Right ventricle myocardium inferior (tissue), 1 donor: ENCODE measurements at regions not wholly inside any gene's neighbourhood (a gene's known extent, or its start where the extent isn't known, plus 50 kb on each side); places are given as distances from the start of the nearest gene placed in this dataset.

Experiments
- ATAC-seq: fragments of 200-7000 bp; cut with Tn5 transposase; one replicate; pipeline ENCODE4 v1.9.1; 2020; ENCODE audit warnings: mild to moderate bottlenecking, moderate library complexity
- DNase-seq: peaks from one replicate; pipeline ENCODE4 v3.0.0; 2021; ENCODE audit errors: missing footprints
- intact Hi-C: fragments of 100-400 bp; cut with DNase I; formaldehyde crosslinking; loops from one replicate; pipeline ENCODE4 v1.11.0; 2022
- donor health status: DM: no; HTN: yes; CAD: no; lungs with severe emphysema.

- intact Hi-C loops: no loop called here
- DNase-seq (no peak), ATAC-seq (no peak)
Measured at GRCh38 chr7:84393786-84394185, 199.2 kb upstream of the SEMA3A start.

DNA sequence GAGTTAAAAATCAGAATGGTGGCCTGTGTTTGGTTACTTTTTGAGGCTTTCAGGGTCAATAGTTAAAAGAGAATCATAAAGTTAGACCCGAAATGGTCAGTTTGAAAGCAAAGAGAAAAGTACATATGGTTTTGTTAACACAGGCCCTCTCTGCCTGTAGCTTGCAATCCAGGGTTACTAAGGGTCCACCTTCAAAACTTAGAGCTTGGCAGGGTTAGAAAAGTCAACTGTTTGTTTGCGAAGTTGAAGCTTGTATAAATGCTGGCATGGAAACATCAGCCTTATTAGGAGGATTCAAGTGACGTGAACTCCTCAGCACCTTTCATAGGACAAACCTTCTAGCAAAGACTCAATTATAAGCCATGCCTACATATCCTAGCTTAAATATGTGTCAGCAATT lies 196.3 kb upstream of the SEMA3A start:
- DNase-seq (no peak), ATAC-seq (no peak)
- intact Hi-C loops: no loop called here

DNA sequence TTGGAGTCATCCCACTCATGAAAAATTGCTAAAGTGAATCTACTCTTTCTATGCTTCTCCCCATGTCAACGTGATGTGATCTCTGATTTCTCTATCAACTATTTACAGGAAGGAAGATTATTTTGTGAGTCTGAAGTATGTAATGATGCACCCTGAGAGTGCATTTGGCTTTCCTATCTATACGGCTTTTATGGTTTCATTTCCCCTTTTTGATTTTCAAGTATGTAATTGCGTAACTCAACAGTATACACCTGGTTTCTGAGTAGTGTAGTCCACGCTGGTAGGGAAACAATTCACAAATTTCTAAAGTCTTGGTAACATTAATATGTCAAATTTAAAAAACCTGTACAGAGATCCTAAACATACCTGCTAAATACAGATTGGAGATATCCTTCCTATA lies 194.7 kb upstream of the SEMA3A start:
- ATAC-seq: no peak
- no peak for DNase-seq
- intact Hi-C loops: no loop called here

DNA sequence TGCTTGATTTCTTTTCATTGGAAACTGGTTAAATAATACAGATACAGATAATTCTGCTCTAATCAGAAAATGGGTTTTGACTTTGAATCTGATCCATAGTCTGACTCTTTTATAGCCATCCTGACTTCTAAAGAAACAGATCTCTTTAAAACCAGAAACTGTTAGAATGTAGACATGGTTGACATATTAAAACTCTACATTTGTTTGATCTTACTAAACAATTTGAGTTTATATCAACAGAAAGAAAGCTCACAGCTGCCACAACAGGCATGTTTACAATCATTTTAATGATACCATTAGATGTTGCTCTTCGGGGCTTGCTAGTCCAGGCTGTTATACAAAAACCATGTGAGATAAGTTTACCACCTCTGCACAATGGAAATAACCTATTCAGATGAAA lies 193.0 kb upstream of the SEMA3A start:
- intact Hi-C loops: no loop called here
- ATAC-seq (no peak), DNase-seq (no peak)

GRCh38 chr7:84384417-84384816 lies 189.8 kb upstream of the SEMA3A start:
- ATAC-seq (no peak), DNase-seq (no peak)
- intact Hi-C loops: no loop called here

GRCh38 chr7:84379446-84379845 lies 184.9 kb upstream of the SEMA3A start:
- intact Hi-C loops: no loop called here

GRCh38 chr7:84372712-84373111 lies 178.1 kb upstream of the SEMA3A start:
- intact Hi-C loops: no loop called here
- ATAC-seq (no peak), DNase-seq (no peak)

More at GRCh38 chr7:84379446-84379845, 184.9 kb upstream of the SEMA3A start:
- ATAC-seq (no peak), DNase-seq (no peak)

DNA sequence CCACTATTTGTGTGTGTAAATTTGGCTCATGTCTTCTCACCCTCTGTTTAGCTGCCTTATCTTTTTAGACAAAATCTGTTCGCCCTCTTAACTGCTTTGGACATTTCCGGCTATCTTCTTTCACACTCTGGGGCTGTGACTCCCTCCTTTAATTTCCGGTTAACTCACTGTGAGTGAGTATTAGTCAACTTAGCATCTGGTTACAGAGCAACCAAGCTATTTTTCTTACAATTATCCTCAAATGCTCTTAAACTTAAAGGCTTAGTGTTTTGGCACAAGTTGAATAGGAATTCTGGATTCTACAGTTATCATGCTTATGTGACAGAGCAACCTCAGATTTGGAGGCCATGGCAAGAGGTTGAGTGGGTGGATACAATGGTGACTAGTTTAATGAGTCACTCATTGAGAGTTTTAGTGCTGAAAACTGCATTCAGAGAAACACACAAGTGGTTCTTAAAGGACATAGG lies 177.6 kb upstream of the SEMA3A start:
- no peak for ATAC-seq
- no peak for DNase-seq
- intact Hi-C loops: no loop called here

DNA sequence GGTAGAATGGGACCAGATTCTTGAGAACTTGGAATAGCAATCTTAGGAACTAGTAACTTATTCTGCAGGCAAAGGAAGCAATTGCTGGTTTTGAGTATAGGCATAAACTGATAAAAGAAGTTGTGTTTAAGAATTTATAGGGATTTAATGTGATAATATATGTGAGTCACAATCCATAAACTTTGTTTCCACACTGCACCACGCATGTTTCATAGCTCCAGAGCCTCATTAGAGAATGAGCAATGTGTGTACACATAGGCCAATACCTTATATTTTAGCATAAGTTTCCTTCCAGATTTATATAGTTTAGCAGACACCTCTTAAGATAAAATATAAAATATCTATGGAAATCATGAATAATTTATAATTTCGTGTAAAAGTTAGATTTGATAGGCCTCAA lies 175.5 kb upstream of the SEMA3A start:
- intact Hi-C loops: no loop called here
- no peak for ATAC-seq

DNA sequence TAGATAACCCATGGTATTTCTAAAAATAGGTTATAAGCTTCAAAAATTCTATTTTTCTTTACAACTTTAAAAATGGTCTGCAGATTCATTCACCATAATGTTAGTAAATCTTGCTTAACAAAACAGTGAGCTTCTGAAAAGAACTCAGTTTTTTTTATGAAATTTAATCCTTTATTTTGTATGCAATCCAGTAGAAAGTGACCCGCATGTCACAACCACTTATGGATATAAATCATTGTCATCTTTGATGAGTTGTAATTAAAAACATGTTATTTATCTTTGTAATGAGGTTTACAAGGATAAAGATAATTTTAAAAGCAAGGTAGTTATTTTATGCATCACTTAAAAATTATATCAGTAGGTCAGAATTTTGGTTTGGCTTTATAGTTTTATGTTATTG lies 173.5 kb upstream of the SEMA3A start:
- DNase-seq: no peak
- ATAC-seq: no peak
- intact Hi-C loops: no loop called here

More for the DNA sequence above, 175.5 kb upstream of the SEMA3A start:
- no peak for DNase-seq

DNA sequence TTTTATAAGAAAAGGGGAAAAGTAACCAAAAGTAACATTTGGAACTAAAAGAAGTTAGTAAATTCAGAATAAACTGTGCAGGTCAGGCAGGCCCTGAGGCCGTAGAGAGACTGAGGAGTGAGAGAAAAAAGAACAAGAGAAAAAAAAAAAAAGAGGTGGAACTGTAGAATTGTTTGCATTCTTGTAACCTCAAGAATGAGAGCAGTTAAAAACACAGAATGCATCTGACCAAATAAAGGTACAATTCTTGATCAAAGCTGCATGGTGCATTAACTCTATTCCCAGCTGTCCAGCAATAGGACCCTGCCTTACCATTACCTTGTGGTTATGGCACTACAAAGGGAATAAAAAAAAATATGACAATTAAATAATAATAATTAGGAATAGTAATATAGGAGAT lies 170.1 kb upstream of the SEMA3A start:
- no peak for ATAC-seq
- DNase-seq: no peak
- intact Hi-C loops: no loop called here

DNA sequence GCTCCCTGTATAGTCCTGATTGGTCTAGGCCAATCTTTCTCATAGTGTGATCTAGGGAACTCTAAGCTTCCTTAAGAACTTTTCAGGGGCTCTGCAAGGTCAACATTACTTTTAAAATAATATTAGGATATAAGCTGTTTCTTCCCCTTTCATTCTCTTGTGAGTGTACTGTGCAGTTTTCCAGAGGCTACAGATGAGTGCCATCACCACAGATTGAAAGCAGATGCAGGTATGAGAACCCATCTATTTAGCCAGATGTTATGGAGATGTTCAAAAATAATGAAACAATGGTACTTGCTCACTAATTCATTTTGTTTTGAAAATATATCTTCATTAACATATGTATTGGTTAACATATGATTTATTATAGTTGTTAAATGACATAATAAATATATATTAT lies 169.2 kb upstream of the SEMA3A start:
- DNase-seq (no peak), ATAC-seq (no peak)

GRCh38 chr7:84362828-84363227 lies 168.2 kb upstream of the SEMA3A start:
- intact Hi-C loops: no loop called here
- ATAC-seq (no peak), DNase-seq (no peak)

More for the DNA sequence above, 169.2 kb upstream of the SEMA3A start:
- intact Hi-C loops: no loop called here

- ATAC-seq: no peak
- DNase-seq: no peak
- intact Hi-C loops: no loop called here
Measured at GRCh38 chr7:84362360-84362759, 167.8 kb upstream of the SEMA3A start.

GRCh38 chr7:84354866-84355265 lies 160.3 kb upstream of the SEMA3A start:
- intact Hi-C loops: no loop called here
- ATAC-seq (no peak), DNase-seq (no peak)

GRCh38 chr7:84354030-84354429 lies 159.4 kb upstream of the SEMA3A start:
- ATAC-seq: no peak
- intact Hi-C loops: no loop called here
- DNase-seq: no peak

- no peak for DNase-seq
- intact Hi-C loops: no loop called here
- ATAC-seq: no peak
Measured at GRCh38 chr7:84339306-84339705, 144.7 kb upstream of the SEMA3A start.

- intact Hi-C loops: no loop called here
- ATAC-seq: no peak
Measured at GRCh38 chr7:84337429-84337828, 142.8 kb upstream of the SEMA3A start.

GRCh38 chr7:84336766-84337165 lies 142.2 kb upstream of the SEMA3A start:
- DNase-seq (no peak), ATAC-seq (no peak)
- intact Hi-C loops: no loop called here

More at GRCh38 chr7:84337429-84337828, 142.8 kb upstream of the SEMA3A start:
- no peak for DNase-seq

- no peak for DNase-seq
- ATAC-seq: no peak
- intact Hi-C loops: no loop called here
Measured at GRCh38 chr7:84336303-84336702, 141.7 kb upstream of the SEMA3A start.

GRCh38 chr7:84331616-84332015 lies 137.0 kb upstream of the SEMA3A start:
- no peak for ATAC-seq
- intact Hi-C loops: no loop called here

GRCh38 chr7:84328571-84328970 lies 134.0 kb upstream of the SEMA3A start:
- intact Hi-C loops: no loop called here
- ATAC-seq (no peak), DNase-seq (no peak)

More at GRCh38 chr7:84331616-84332015, 137.0 kb upstream of the SEMA3A start:
- no peak for DNase-seq
